Ishikawa (cell line): ENCODE measurements at regions not wholly inside any gene's neighbourhood (a gene's known extent, or its start where the extent isn't known, plus 50 kb on each side); places are given as distances from the start of the nearest gene placed in this dataset.

Experiments used
- CEBPB ChIP-seq: IDR thresholded peaks from 2 replicates; pipeline ENCODE4 v1.6.1; 2012
- EGR1 ChIP-seq: IDR thresholded peaks from 2 replicates; pipeline ENCODE4 v1.6.1; 2012
- EP300 ChIP-seq: IDR thresholded peaks from 2 replicates; pipeline ENCODE4 v1.6.1; 2012; ENCODE audit warnings: borderline replicate concordance
- FOXM1 ChIP-seq: IDR thresholded peaks from 2 replicates; pipeline ENCODE4 v1.6.1; 2012; ENCODE audit warnings: low read depth, borderline replicate concordance
- NFIC ChIP-seq: IDR thresholded peaks from 2 replicates; pipeline ENCODE4 v1.6.1; 2012
- RAD21 ChIP-seq: IDR thresholded peaks from 2 replicates; pipeline ENCODE4 v1.6.1; 2012; ENCODE audit warnings: low read depth
- TAF1 ChIP-seq: IDR thresholded peaks from 2 replicates; pipeline ENCODE4 v1.6.1; 2012; ENCODE audit warnings: low read depth, mild to moderate bottlenecking
- TEAD4 ChIP-seq: IDR thresholded peaks from 2 replicates; pipeline ENCODE4 v1.6.1; 2012
- TF ChIP-seq, protein P1 (sequence below): IDR thresholded peaks from 2 replicates; pipeline ENCODE4 v1.6.1; 2012

GRCh38 chr4:132240081-132240480 lies 909.0 kb upstream of the PCDH10 start:
- no peak for TF ChIP-seq NFIC
- TF ChIP-seq CEBPB: no peak
- TF ChIP-seq, protein P1, sequence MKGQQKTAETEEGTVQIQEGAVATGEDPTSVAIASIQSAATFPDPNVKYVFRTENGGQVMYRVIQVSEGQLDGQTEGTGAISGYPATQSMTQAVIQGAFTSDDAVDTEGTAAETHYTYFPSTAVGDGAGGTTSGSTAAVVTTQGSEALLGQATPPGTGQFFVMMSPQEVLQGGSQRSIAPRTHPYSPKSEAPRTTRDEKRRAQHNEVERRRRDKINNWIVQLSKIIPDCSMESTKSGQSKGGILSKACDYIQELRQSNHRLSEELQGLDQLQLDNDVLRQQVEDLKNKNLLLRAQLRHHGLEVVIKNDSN: no peak
- TF ChIP-seq EP300: no peak
- no peak for TF ChIP-seq TAF1
- no peak for TF ChIP-seq TEAD4
- TF ChIP-seq EGR1: no peak
- TF ChIP-seq RAD21: no peak
- TF ChIP-seq FOXM1: no peak
